HG02973 (cell line): ENCODE measurements at regions not wholly inside any gene's neighbourhood (a gene's known extent, or its start where the extent isn't known, plus 50 kb on each side); places are given as distances from the start of the nearest gene placed in this dataset.

Source experiments
- ATAC-seq: cut with Tn5 transposase; IDR thresholded peaks from one replicate; pipeline ENCODE4 v1.9.1; 2021; ENCODE audit warnings: moderate library complexity; ENCODE audit not compliant: unreplicated experiment

DNA sequence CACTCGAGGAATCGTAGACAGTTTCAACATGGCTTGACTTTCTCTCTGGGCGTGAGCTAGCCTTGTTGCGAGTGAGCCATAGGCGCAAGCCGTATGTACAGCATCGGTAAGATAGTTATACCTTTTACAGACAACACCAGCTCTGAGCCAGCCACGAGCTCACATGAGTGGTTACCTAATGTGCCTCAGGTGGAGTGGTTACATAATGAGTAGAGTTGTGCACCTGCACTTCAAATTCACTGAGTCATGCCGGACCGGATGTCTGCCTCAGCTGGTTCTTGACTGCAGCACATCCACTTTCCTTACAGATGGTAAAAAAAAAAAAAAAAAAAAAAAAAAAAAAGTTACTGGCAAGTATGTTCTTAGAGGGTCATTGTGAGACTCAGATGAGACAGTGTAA lies 360.4 kb upstream of the NR5A2 start:
- ATAC-seq: no peak

DNA sequence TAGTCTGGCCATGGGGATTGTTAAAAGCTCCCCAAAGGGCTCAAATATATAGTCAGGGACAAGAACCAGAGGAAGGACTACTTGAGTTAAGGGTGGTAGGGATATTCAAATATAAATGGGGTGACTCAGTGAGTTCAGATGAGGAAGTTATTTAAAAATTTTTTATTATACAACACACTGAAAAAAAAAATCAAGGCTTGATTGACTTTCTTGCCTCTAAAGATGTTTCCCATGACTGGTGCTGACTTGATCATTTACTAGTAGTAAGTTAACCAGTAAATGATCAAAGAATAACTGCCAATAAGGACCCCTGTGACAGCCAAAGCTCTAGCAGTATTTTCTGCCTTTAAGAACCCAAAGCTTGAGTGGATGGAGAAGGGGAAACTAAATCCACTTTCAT lies 357.6 kb upstream of the NR5A2 start:
- no peak for ATAC-seq

DNA sequence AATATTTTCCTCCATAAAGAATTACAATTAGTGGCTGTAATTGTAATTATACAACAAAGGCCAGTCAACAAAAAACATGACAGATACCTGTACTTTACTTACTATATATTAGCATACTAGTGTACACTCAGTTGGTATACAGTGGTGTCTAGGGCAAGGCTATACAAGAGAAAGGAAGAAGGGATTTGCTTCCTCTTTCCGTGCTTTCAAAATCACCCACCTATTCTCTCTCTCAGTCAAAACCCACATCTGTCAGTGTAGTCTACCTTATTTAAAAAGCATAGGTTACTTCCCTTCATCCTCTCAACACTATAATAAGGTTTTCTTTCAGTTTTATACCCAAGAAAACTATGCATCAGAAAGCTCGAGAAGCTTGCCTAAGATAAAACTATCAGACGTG lies 355.8 kb upstream of the NR5A2 start:
- no peak for ATAC-seq

DNA sequence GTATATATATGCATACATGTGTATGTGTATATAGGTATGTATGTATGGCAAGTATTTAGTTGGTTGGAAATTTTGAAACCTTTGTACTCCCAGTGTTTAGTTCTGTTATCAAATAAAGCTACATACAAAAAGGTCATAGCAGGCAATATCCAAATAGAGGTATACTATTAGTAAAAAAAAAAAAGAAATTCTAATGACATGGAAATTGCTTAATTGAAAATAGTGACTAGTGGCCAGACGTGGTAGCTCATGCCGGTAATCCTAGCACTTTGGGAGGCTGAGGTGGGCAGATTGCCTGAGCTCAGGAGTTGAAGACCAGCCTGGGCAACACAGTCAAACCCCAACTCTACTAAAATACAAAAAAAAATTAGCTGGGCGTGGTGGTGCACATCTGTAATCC lies 351.6 kb upstream of the NR5A2 start:
- no peak for ATAC-seq

DNA sequence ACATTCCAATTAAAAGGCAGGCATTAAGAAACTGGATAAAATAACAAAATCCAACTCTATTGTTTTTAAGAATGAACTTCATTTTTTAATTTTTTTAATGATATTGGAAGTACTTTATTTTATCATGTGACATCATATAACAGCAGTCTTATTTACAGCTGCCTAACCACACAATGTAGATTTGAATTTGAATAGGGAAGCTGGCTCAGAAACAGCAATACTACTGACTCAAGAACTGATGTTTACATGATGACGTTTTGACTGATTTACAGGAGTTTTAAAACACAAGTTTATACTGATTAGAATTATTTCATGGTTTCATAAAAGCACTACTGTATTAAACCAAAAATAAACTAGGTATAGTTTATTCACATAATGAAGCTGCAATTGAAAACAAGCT lies 348.7 kb upstream of the NR5A2 start:
- ATAC-seq: no peak

DNA sequence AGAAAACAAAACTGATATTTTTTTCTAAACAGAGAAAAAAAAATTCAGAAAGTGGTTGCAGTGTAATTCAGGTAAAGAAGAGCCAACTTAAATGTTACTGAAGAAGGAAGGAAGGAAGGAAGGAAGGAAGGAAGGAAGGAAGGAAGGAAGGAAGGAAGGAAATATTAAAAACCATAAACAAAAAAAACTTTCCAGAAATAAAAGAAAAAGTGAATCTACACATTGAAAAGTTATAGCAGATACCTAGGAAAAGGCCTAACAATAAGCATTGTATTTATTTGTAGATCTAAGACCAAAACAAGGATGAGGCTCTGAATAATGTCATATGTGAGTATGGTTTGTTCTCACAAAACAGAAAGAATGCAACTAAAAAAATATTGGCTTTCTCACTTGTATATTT lies 345.4 kb upstream of the NR5A2 start:
- no peak for ATAC-seq

DNA sequence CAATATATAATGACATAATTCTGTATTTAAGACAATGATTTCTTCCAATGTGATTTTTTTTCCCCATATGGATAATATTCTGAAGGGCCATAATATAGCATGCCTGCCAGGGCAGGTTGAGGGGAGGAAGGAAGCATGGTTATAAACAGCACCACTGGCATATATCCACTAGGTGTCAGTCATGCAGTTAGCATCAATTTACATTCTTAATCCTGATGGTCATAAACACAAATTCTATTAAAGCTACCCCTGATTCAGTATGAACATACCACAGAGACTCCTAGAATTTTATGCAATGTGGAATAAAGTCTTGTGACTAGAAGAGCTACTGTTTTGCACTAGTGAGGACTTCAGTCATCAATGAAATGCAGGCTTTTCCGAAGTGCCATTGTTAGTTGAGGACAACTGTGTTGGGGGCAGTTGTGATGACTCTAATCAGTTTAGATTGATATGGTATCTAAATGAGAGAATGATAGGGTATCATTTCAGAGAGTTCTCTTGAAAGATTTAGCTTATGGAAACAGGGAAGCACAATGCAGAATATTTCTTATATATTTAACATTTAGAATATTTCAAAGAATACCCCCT lies 342.7 kb upstream of the NR5A2 start:
- peak; percentile 96 for ATAC-seq

DNA sequence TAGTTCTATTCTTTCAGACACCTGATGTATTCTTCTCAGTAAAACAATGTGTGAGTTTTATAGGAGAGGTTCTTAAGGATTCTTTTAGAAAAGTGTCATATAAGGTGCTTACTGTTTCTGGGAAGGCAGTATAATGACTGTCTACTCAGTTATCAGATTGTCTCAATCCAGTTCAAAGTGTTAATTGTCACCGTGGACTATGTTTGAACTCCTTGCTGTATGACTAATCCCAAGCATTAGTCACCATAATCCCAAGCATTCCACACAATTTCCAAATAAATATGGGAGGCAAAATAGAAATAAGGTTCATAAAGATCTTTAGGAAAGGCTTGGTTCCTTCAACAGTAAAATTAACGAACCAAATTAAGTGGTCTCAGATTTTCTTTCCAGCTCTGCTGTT lies 342.1 kb upstream of the NR5A2 start:
- no peak for ATAC-seq

DNA sequence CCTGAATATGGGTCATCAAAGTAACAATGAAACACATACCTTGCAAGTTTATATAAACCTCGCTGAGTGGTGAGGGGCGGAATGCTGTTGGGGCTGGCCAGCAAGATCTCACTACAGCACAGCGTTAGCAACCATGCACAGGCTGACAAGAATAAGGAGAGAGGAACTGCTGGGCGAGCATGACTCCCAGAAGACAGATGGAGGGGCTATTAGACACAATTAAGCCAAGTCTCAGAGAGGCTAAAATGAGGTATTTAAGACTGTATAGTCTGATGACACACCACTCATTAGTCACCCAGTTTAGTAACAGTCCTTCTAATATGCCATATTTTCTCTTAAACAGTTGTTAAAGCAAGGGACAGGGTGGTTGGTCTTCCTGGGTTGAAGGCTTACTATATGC lies 340.2 kb upstream of the NR5A2 start:
- no peak for ATAC-seq

DNA sequence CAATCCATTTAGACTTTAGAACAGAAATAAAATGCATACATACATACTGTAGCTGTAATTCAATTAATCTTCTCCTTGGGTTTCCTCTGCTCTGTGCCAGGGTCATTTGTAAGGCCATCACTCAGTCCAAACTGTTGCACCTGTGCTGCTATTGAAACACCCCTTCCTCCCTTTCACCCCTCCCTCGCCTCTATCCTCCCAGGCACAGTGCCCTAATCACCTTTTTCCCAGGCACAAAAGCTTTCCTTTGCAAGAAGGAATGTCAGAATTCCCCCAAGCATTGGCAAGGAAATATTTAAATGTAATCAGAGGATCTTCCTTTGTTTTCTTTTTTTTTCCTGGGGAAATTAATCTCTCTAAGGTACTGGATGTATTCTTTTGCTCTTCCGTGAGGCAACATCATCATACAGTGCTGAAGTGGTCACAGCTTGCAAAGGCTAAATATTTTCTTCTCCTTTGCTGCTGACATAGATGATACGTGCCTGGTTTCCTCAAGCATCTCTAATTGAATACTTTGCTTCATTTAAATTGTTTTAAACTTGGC lies 339.3 kb upstream of the NR5A2 start:
- no peak for ATAC-seq

DNA sequence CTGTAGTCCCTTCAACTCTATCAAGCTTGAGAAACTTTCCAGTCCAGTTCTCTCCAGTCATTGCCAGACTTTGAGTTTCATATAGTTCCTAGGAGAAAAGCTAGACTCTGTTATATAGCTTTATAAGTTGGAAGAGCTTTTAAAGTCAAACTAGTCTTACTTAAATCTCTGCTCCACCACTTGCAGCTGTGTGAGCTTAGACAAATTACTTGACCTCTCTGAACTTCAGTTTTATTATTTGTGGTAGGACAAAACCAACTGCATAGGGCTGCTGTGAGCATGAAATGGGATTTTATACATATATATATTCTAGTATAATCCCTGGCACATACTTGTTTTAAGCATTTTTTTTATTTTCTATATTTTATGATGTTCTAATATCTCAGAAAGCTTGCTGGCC lies 338.7 kb upstream of the NR5A2 start:
- no peak for ATAC-seq

DNA sequence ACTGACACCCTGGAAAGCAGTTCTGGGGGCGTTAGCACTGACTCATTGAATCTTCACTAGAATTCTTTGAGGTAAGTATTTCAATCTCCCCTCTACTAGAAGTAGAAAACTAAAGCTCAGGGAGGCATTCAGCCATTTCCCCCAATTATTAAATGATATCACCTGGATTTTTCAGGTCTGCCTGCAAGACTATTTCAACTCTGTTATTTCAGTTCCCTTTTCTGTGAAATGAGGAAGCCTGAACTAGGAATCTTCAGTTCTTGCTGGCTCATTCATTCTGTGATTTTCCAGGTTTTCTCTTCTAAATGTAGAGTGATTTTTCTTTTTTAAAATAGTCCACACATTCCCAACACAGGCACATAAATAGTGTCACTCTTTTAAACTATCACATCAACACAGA lies 337.0 kb upstream of the NR5A2 start:
- no peak for ATAC-seq

DNA sequence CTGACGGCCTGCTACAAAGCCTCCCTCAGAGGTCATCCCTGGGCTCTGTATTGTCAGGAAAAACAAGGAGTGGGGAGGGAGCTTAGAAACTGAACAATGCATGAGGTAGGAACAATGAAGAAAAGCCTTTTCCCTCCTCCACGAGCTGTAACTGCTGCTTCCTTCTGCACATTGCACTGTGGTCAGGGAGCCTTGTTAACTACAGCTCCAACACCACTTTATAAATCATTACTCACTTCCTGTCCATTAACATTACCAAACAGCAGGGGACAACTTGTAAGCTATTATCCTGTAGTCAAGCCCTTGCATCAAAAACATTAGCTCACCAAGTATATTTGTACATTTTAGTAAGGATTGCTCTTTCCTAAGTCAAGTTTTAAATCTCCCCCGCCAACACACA lies 336.0 kb upstream of the NR5A2 start:
- ATAC-seq: no peak

DNA sequence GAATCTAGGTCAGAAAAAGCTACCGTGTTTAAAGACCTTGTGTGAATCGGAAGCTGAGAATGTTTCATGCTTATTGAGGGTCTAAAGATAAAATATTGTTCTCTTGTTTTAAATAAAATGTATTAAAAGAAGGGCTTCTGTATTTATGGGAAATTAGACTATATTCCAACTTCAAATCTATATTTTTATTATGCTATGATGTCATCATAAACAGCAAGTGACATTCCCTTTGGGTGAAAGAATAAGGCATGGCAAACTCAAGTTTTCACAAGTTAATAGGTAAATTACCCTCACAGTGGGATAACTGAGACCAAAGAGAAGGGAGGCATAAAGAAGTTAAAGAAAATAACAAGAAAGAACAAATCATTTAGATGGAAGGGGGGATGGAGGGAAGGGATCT lies 333.8 kb upstream of the NR5A2 start:
- no peak for ATAC-seq

DNA sequence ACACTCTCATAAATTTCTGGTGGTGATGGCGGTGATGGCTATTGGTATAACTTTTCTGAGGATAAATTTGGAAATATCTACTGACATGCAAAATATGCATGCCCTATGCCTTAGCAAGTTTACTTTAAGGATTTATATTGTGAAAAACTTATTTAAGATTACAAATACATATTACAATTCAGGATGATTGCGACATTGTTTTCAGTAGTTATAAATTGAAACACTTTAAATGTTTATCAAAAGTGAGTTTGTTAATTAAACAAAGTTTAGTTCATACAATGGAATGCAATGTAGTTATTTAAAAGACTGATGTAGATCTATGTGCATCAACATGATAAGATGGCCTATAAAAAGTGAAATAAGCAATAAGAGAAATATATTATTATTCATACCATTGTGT lies 331.3 kb upstream of the NR5A2 start:
- ATAC-seq: no peak

DNA sequence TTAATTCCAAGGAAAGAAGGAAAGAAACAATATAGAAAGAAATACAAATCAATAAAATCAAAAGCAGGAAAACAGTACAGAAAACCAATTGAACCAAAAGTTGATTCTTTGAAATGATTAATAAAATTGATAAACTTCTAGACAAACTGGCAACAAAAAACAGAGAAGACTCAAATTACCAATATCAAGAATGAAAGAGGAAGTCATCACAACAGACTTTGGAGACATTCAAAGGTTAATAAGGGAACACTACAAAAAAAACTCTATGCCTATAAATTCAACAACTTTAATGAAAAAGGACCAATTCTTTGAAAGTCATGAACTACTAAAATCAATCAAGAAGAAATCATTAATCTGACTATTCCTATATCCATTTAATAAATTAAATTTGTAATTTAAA lies 329.3 kb upstream of the NR5A2 start:
- no peak for ATAC-seq

DNA sequence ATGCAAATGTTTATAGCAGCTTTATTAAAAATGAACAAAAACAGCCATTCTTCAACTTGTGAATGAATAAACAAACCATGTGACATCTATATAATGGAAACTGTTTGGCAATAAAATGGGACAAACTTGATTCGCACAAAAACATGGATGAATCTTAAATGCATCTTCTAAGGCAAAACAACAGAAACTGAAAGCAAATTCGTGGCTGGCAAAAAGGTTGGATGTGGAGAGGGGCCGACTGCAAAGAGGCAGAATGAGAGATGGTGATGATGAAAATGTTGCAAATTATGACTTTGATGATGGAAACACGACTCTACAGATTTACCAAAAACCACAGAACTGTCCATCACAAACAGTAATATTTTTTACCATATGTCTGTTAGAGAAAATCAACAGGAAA lies 327.0 kb upstream of the NR5A2 start:
- no peak for ATAC-seq

DNA sequence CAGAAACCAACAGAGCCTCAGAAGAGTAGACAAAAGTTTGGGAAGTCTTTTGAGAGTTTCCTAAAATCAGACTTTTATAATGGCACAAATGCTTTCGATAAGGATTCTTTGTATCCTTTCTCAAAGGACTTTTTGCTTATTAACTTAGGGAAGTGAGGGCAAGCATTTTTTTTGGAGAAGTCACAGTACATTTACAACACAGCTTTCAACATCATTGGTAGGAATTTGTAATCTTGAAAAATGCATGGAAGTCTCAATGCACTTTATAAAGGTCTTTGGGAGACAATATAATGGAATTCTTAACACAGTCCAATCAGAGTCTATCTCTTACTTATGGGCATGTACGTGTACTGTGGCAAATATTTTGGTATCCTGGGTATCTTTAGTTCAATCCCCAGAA lies 325.8 kb upstream of the NR5A2 start:
- ATAC-seq: no peak

DNA sequence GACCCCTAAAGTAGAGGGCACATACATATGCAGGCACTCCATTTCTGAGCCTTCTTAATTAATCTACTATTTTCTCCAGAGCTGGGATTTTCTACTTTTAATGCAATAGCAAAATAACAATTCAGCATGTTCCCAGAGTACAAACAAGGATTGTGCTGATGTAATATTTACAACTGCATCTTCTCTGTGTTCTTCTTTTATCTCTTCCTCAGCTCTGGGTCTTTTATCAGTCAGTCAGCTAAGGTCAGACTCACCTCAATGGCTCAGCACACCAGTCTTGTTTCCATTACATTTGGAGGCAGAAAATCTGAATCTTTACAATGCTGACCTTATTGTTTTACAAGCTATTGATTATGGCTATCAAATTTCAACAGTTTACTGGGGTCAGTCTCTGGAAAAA lies 323.3 kb upstream of the NR5A2 start:
- no peak for ATAC-seq

DNA sequence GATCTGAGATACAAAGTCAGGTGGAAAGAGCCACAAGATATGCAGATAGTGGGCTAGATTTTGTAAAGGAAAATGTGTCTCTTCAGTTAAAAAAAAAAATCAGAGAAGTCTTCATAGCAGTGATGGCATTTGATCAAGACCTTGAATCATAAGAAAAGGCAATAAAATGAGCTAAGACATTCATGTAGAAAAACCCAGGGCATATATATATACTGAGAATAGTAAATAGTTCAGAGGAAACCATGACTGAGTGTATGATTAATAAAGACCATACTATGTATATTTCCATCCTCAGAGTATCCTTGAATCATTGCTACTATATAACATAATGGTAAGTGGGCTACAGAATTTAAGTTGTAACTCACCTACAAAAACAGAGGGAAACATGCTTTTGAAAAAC lies 321.7 kb upstream of the NR5A2 start:
- no peak for ATAC-seq

DNA sequence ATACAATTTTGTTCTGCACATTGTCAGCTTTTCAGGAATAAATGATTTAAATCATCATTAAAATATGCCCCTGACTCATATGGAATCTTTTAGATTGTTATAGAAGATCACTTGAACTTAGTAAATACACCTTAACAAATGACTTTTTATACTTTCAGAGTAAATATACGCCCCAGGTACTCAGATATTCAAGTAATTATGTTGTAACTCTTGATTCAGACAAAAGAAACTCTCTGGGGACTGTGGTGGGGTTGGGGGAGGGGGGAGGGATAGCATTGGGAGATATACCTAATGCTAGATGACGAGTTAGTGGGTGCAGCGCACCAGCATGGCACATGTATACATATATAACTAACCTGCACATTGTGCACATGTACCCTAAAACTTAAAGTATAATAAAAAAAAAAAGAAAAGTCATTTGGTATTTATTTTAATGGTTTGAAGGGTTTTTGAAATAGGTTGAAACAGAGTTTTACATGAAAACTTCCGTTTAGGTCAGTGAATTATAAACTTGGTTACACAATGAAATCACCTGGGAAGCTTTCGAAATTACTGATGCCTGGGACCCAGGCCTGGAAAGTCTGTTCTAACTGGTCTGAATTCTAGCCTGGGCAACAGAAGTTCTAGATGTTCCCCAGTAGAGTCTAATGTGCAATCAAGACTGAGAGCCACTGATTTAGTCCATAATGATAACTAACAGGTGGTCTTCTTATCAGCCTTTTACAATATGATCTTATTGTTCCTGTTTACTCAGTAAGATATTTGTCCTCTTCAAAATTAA lies 320.5 kb upstream of the NR5A2 start:
- ATAC-seq: no peak

DNA sequence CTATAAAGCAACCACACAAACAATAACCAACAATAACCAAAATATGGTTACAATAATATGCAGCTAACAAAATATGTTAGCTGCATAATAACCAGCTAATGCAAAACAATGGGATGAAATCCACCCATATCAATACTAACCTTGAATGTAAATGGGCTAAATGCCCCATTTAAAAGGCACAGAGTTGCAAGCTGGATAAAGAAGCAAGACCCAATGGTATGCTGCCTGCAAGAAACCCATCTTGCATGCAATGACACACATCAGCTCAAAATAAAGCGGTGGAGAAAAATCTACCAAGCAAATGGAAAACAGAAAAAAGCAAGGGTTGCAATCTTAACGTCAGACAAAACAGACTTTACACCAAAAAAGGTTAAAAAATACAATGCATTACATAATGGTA lies 316.5 kb upstream of the NR5A2 start:
- ATAC-seq: no peak

DNA sequence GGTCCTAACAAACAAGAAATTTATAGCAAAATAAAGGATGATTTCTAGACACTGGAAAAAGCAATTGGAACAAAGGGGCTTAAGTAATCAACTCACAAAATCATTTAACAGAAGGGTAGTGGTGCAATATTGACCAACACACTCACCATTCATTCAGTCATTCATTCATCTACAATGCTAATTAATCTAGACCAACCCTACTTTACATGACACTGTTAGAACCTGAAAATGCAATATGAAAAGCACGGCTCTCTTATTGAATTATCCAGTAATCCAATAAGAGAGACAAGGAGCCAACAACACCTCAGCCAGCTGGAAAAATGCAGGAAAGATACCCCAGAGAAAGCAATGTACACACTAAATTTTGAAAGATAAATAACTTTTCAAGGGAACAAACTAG lies 310.8 kb upstream of the NR5A2 start:
- no peak for ATAC-seq
